Trophoblast cell (in vitro differentiated cells and primary cell): ENCODE measurements at regions not wholly inside any gene's neighbourhood (a gene's known extent, or its start where the extent isn't known, plus 50 kb on each side); places are given as distances from the start of the nearest gene placed in this dataset.

Experiments used
- DNase-seq, 2 donors: peaks; one replicate each; pipeline ENCODE4 v3.0.0-alpha.2; 2016
- H2AFZ ChIP-seq: 2 replicates; pipeline ENCODE4 v1.6.1; 2013; ENCODE audit warnings: low read length, moderate library complexity, mild to moderate bottlenecking; ENCODE audit not compliant: insufficient read depth, poor library complexity
- H2AK5ac ChIP-seq: 2 replicates; pipeline ENCODE4 v1.6.1; 2013; ENCODE audit warnings: mild to moderate bottlenecking, low read length
- H2BK120ac ChIP-seq: 2 replicates; pipeline ENCODE4 v1.6.1; 2013; ENCODE audit warnings: low read length, mild to moderate bottlenecking, moderate library complexity; ENCODE audit not compliant: insufficient read depth, poor library complexity
- H2BK12ac ChIP-seq: 2 replicates; pipeline ENCODE4 v1.6.1; 2013; ENCODE audit warnings: mild to moderate bottlenecking, low read length, moderate library complexity
- H2BK5ac ChIP-seq: 2 replicates; pipeline ENCODE4 v1.6.1; 2013; ENCODE audit warnings: low read length, low read depth, moderate library complexity, mild to moderate bottlenecking; ENCODE audit not compliant: poor library complexity
- H3K14ac ChIP-seq: 2 replicates; pipeline ENCODE4 v1.6.1; 2013; ENCODE audit warnings: mild to moderate bottlenecking, low read length
- H3K18ac ChIP-seq: 2 replicates; pipeline ENCODE4 v1.6.1; 2013; ENCODE audit warnings: mild to moderate bottlenecking, low read length
- H3K23ac ChIP-seq: 2 replicates; pipeline ENCODE4 v1.6.1; 2013; ENCODE audit warnings: low read length
- H3K27ac ChIP-seq: 2 replicates; pipeline ENCODE4 v1.5.1; 2013; ENCODE audit warnings: low read depth, mild to moderate bottlenecking, inconsistent platforms, low read length, moderate library complexity
- H3K27me3 ChIP-seq: 2 replicates; pipeline ENCODE4 v1.6.1; 2013; ENCODE audit warnings: inconsistent platforms, mild to moderate bottlenecking, low read length, moderate library complexity; ENCODE audit not compliant: insufficient read depth
- H3K36me3 ChIP-seq, 2 experiments: 1 replicate in 1 of 2; 2 replicates in 1 of 2; pipeline ENCODE4 v1.6.1; 2013; ENCODE audit warnings: low read length in 2 of 2, mild to moderate bottlenecking in 2 of 2, moderate library complexity in 1 of 2; ENCODE audit not compliant: insufficient read depth in 2 of 2, control insufficient read depth in 1 of 2
- H3K4ac ChIP-seq: 2 replicates; pipeline ENCODE4 v1.6.1; 2013; ENCODE audit warnings: low read depth, mild to moderate bottlenecking, low read length, moderate library complexity
- H3K4me1 ChIP-seq, 2 experiments: 1 replicate in 1 of 2; 2 replicates in 1 of 2; pipeline ENCODE4 v1.6.1; 2013; ENCODE audit warnings: low read length in 2 of 2, mild to moderate bottlenecking in 2 of 2, moderate library complexity in 1 of 2; ENCODE audit not compliant: insufficient read depth in 2 of 2, control insufficient read depth in 1 of 2
- H3K4me2 ChIP-seq: 2 replicates; pipeline ENCODE4 v1.6.1; 2013; ENCODE audit warnings: inconsistent platforms, mild to moderate bottlenecking, low read length, moderate library complexity
- H3K4me3 ChIP-seq: 2 replicates; pipeline ENCODE4 v1.5.1; 2013; ENCODE audit warnings: mild to moderate bottlenecking, low read depth, low read length, inconsistent platforms
- H3K79me1 ChIP-seq: one replicate; pipeline ENCODE4 v1.6.1; 2013; ENCODE audit warnings: low read length
- H3K79me2 ChIP-seq: 2 replicates; pipeline ENCODE4 v1.6.1; 2013; ENCODE audit warnings: low read length, mild to moderate bottlenecking; ENCODE audit not compliant: control insufficient read depth, insufficient read depth, poor library complexity
- H3K9ac ChIP-seq: 2 replicates; pipeline ENCODE4 v1.6.1; 2013; ENCODE audit warnings: mild to moderate bottlenecking, low read length
- H3K9me3 ChIP-seq: 2 replicates; pipeline ENCODE4 v1.6.1; 2013; ENCODE audit warnings: low read depth, mild to moderate bottlenecking, control low read depth, inconsistent platforms, low read length; ENCODE audit not compliant: insufficient read depth
- H4K12ac ChIP-seq: 2 replicates; pipeline ENCODE4 v1.6.1; 2013; ENCODE audit warnings: low read depth, mild to moderate bottlenecking, low read length, moderate library complexity
- H4K8ac ChIP-seq: 2 replicates; pipeline ENCODE4 v1.6.1; 2013; ENCODE audit warnings: low read depth, mild to moderate bottlenecking, low read length, moderate library complexity
- H4K91ac ChIP-seq: one replicate; pipeline ENCODE4 v1.6.1; 2013; ENCODE audit warnings: low read depth, mild to moderate bottlenecking, low read length, moderate library complexity
- WGBS: extraction: QIAGEN DNeasy Blood & Tissue Kit; methylation state at CpG from one replicate; pipeline ENCODE4 v1.1.7; 2013; ENCODE audit warnings: missing lambda C conversion rate; ENCODE audit not compliant: insufficient read length, insufficient coverage; ENCODE audit errors: extremely low coverage; 5-methylcytosine and 5-hydroxymethylcytosine counted together

GRCh38 chr4:28916585-28916984 is 1803.6 kb upstream of the PCDH7 start:
- Histone ChIP-seq H3K14ac (no peak overlapping the region), H3K18ac (no peak overlapping the region), H3K4me3 (no peak overlapping the region), H3K4me2 (no peak overlapping the region), H4K91ac (no peak overlapping the region), H3K4ac (no peak overlapping the region), H3K4me1 (no peaks in the 10 kb centered on the region), H3K23ac (no peak overlapping the region), H3K79me1 (no peaks in the 10 kb centered on the region), H2AFZ (no peak overlapping the region), H2BK5ac (no peak overlapping the region), H2BK12ac (no peak overlapping the region), H3K27ac (no peak overlapping the region), H3K27me3 (no peaks in the 10 kb centered on the region), H4K8ac (no peak overlapping the region), H3K9me3 (no peaks in the 10 kb centered on the region), H3K9ac (no peak overlapping the region), H2AK5ac (no peak overlapping the region), H3K36me3 (no peaks in the 10 kb centered on the region), H2BK120ac (no peak overlapping the region), H4K12ac (no peak overlapping the region), H3K79me2 (no peaks in the 10 kb centered on the region)
- no peak for DNase-seq
- no CpG with 5 or more reads among the region's 2 CpGs for WGBS

DNA sequence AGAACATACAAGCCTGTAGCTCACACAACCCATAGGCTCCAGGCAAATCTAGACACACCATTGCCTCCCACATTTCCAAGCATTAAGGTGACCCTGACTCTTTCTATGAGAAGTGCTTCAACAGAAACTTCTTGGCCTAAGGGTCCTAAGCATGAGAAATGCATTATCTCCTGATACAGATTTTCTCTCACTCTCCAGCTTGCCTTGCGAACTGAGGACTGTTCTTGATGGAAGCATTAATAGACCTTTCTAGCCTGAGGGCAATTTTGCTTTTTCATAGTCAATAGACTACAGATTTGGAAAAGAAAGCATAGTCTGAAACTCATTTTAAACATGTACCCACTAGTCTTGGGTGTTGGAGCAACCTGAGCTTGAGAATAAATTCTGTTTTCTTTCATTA is 1801.3 kb upstream of the PCDH7 start:
- H3K9me3 ChIP-seq, result no peaks in the 10 kb centered on the region
- H2AK5ac ChIP-seq, result no peak overlapping the region
- no peak overlapping the region for H2AFZ ChIP-seq

GRCh38 chr4:28921886-28922285 is 1798.3 kb upstream of the PCDH7 start:
- no peaks in the 10 kb centered on the region for H3K36me3 ChIP-seq
- H3K79me1 ChIP-seq, result no peaks in the 10 kb centered on the region
- H2AFZ ChIP-seq, result no peak overlapping the region
- no peak overlapping the region for H3K4ac ChIP-seq
- no CpG with 5 or more reads among the region's 5 CpGs for WGBS
- no peak overlapping the region for H3K9ac ChIP-seq
- H4K8ac ChIP-seq, result no peak overlapping the region
- H3K23ac ChIP-seq, result no peak overlapping the region
- H4K12ac ChIP-seq, result no peak overlapping the region
- H3K79me2 ChIP-seq, result no peaks in the 10 kb centered on the region
- no peaks in the 10 kb centered on the region for H3K4me1 ChIP-seq
- no peaks in the 10 kb centered on the region for H3K9me3 ChIP-seq
- no peak overlapping the region for H2BK120ac ChIP-seq
- no peak overlapping the region for H3K18ac ChIP-seq
- H3K14ac ChIP-seq, result no peak overlapping the region
- H3K4me3 ChIP-seq, result no peak overlapping the region
- H4K91ac ChIP-seq, result no peak overlapping the region
- no peaks in the 10 kb centered on the region for H3K27me3 ChIP-seq
- H3K27ac ChIP-seq, result no peak overlapping the region
- H2AK5ac ChIP-seq, result no peak overlapping the region
- H2BK5ac ChIP-seq, result no peak overlapping the region
- no peak overlapping the region for H3K4me2 ChIP-seq
- DNase-seq, result no peak
- H2BK12ac ChIP-seq, result no peak overlapping the region

More for the DNA sequence above, 1801.3 kb upstream of the PCDH7 start:
- no CpG with 5 or more reads among the region's 1 CpG for WGBS
- no peak overlapping the region for H3K18ac ChIP-seq
- H3K4me3 ChIP-seq, result no peak overlapping the region
- no peak overlapping the region for H2BK12ac ChIP-seq
- no peak overlapping the region for H2BK120ac ChIP-seq
- no peak overlapping the region for H4K8ac ChIP-seq
- no peaks in the 10 kb centered on the region for H3K4me1 ChIP-seq
- H3K4me2 ChIP-seq, result no peak overlapping the region
- no peak overlapping the region for H4K91ac ChIP-seq
- no peak overlapping the region for H4K12ac ChIP-seq
- H3K27ac ChIP-seq, result no peak overlapping the region
- H3K36me3 ChIP-seq, result no peaks in the 10 kb centered on the region
- H3K79me2 ChIP-seq, result no peaks in the 10 kb centered on the region
- H3K9ac ChIP-seq, result no peak overlapping the region
- no peaks in the 10 kb centered on the region for H3K79me1 ChIP-seq
- DNase-seq, result no peak
- H3K23ac ChIP-seq, result no peak overlapping the region
- no peak overlapping the region for H2BK5ac ChIP-seq
- no peak overlapping the region for H3K4ac ChIP-seq
- H3K27me3 ChIP-seq, result no peaks in the 10 kb centered on the region
- H3K14ac ChIP-seq, result no peak overlapping the region

DNA sequence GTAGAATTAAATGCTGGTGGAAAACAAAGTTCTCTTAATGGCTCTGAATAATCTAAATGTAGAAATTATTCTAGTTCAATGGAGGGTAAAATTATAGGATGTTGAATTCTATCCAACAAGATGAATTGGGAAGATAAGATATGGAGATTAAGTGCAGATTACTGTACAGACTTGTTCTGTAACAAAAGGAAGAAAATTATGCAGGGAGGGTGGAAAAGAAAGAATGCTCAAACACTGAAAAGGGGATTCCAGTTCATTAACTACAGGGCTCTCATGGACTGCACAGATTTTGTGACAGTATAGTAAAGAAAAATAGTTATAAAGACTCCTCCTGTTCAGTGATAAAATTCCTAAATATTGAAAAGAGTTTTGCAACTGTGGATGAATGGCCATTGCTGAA is 1794.0 kb upstream of the PCDH7 start:
- H2BK5ac ChIP-seq, result no peak overlapping the region
- no peak overlapping the region for H2BK12ac ChIP-seq
- no peaks in the 10 kb centered on the region for H3K9me3 ChIP-seq
- H3K27me3 ChIP-seq, result no peaks in the 10 kb centered on the region
- no peak overlapping the region for H4K91ac ChIP-seq
- no peak overlapping the region for H3K4ac ChIP-seq
- DNase-seq, result no peak
- H2AFZ ChIP-seq, result no peak overlapping the region
- no peak overlapping the region for H3K18ac ChIP-seq
- H3K27ac ChIP-seq, result no peak overlapping the region
- no peaks in the 10 kb centered on the region for H3K79me2 ChIP-seq
- no peaks in the 10 kb centered on the region for H3K36me3 ChIP-seq
- H2AK5ac ChIP-seq, result no peak overlapping the region
- H3K4me3 ChIP-seq, result no peak overlapping the region
- no peak overlapping the region for H3K23ac ChIP-seq
- no peaks in the 10 kb centered on the region for H3K4me1 ChIP-seq
- no peak overlapping the region for H4K8ac ChIP-seq
- H3K14ac ChIP-seq, result no peak overlapping the region
- no peaks in the 10 kb centered on the region for H3K79me1 ChIP-seq
- H3K4me2 ChIP-seq, result no peak overlapping the region
- H4K12ac ChIP-seq, result no peak overlapping the region
- no peak overlapping the region for H2BK120ac ChIP-seq
- no peak overlapping the region for H3K9ac ChIP-seq

DNA sequence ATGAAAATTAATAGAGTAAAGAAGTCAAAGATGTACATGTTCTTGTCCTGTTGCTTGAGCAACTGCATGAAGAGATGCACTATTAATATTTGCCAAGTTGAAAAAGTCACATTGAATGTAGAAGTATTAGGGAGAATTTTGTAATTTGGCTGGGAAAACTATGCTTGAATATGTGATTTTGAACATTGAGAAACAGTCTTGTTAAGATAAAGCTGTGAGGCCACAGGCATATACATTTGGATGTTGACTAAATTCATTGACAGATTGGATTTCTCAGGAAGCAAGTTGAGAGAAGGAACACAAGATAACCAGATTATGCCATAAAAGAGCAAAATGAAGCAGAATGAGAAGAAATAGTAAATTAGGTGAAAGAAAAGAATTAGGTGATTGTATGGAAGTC is 1777.5 kb upstream of the PCDH7 start:
- H3K79me1 ChIP-seq, result no peaks in the 10 kb centered on the region
- H3K23ac ChIP-seq, result no peak overlapping the region
- no peak overlapping the region for H2AFZ ChIP-seq
- H2BK5ac ChIP-seq, result no peak overlapping the region
- H4K8ac ChIP-seq, result no peak overlapping the region
- no peak overlapping the region for H3K9ac ChIP-seq
- no peak overlapping the region for H4K12ac ChIP-seq
- H3K27me3 ChIP-seq, result no peaks in the 10 kb centered on the region
- no peak overlapping the region for H3K18ac ChIP-seq
- H3K4me2 ChIP-seq, result no peak overlapping the region
- no peak overlapping the region for H4K91ac ChIP-seq
- H3K36me3 ChIP-seq, result no peaks in the 10 kb centered on the region
- no peak overlapping the region for H3K4ac ChIP-seq
- H3K14ac ChIP-seq, result no peak overlapping the region
- H3K4me3 ChIP-seq, result no peak overlapping the region
- H2BK12ac ChIP-seq, result no peak overlapping the region
- H3K27ac ChIP-seq, result no peak overlapping the region
- DNase-seq, result no peak
- no peaks in the 10 kb centered on the region for H3K79me2 ChIP-seq
- no peaks in the 10 kb centered on the region for H3K4me1 ChIP-seq
- H3K9me3 ChIP-seq, result no peaks in the 10 kb centered on the region
- no peak overlapping the region for H2BK120ac ChIP-seq
- no peak overlapping the region for H2AK5ac ChIP-seq
